HUDEP-2 (cell line): ENCODE measurements at regions not wholly inside any gene's neighbourhood (a gene's known extent, or its start where the extent isn't known, plus 50 kb on each side); places are given as distances from the start of the nearest gene placed in this dataset.
"Not testable (repeated sequence)": the region's sequence is repeated elsewhere in the genome, so short reads cannot be mapped to it uniquely, and the experiment has no call there.

ENCODE experiments used
- DNase-seq, 76 experiments: peaks; one replicate each; lab custom pipeline; 2025; ENCODE audit not compliant: unreplicated experiment in 76 of 76; lab: John Stamatoyannopoulos, UW

DNA sequence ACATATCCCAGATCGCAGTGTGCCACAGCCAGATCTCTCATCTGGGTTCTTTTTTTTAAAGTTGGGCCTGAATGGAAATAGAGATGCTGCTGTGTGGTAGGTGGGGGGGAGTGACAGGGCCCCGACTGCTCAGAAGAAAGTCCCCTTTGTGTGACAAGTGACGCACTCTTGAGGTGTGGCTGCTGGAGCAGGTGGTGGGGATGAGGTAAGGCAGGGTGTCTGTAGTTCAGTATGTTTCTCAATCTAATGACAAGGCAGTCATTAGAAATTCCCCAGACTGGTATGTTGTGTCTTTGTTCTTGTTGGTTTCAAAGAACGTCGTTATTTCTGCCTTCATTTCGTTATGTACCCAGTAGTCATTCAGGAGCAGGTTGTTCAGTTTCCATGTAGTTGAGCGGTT, 128.8 kb upstream of the TACR1 start:
- no peak for DNase-seq

DNA sequence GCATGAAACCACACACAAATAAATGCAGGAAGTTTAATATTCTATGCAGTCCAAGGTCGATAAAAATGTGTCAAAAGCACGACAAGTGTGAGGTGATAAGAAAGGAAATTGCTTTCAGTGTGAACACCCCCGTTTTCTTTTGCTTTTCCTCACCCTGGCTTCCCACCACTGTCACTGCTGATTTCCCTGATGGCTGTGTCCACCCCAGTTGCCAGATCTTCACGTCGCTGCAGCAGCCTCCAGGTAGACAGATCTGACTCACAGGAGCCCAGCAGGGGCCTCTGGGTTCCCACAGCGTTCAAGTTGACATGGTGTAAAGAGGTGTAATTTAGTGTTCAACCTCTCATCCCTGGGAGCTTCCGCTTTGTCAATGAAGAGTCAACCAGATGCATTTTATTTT, 128.0 kb upstream of the TACR1 start:
- DNase-seq: no peak

DNA sequence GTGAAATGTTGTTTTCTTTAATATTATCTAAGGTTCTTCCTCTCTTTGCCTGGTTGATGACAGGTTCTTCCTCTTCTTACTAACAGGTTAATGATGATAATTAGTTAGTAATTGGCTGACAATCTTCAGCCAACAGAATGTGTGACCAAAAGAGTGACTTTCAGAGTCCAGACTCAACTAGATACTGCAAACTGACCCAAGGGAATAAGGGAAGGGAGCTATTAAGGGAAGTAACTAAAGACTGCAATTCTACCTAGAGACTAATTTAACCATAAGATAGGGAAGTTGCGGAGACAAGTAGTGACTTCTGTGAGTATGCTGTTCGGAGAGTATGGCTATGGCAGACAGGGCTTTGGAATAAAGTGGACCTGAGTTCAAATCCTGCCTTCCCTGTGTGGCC, 127.3 kb upstream of the TACR1 start:
- no peak for DNase-seq

GRCh38 chr2:75325594-75325993, 126.3 kb upstream of the TACR1 start:
- DNase-seq: no peak

GRCh38 chr2:75324861-75325284, 125.6 kb upstream of the TACR1 start:
- DNase-seq: no peak

GRCh38 chr2:75324141-75324540, 124.8 kb upstream of the TACR1 start:
- no peak for DNase-seq

GRCh38 chr2:75321599-75321922, 122.2 kb upstream of the TACR1 start:
- no peak for DNase-seq

DNA sequence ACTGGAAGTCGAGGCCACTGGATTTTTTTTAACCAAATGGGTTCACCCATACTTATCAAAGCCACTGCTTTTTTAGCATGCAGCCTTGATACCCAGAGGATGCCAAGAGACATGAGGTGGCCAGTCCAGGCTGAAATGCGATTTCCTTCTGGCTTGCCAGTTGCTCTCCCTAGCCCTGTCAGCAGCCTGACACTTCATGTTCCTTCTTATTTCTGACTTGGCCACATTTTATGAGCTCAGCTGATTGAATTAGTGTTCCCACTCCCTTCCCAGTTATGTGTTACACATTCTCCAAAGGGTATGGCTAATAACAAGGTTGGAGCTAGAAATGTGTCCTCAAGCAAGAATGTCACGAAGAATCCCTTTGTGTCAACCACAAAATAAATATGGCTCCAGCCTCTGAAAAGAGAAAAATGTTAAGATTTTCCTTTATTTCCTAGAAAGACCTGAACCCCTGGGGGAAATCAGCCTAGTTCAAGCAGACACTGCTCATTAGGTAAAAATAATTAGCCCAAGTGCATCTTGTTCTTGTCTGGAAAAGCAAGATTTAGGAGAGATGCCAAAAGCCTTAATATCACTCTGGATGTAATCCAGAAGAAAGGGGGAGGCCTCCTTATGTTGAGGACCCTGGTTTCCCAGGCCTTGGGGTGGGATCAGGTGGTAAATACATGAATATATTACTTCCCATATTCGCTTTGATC, 121.7 kb upstream of the TACR1 start:
- DNase-seq: no peak

DNA sequence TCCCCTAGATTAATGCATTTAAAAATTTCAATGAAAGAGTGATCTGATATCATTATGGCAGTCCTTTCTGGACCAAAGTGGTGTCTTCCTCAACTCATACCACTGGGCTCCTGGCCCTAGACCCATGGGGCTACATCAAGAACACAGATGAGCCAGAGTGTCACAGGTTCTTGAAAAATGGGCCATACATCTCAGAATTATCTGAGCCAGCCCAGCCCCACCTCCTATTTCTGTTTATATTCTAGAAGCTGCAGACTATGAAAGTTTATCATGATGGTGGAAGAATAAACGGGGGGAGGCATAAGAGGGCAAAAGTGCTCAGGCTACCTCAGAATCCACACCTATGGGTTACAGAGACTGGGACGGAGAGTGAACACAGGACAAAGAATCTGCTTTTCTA, 120.6 kb upstream of the TACR1 start:
- no peak for DNase-seq

DNA sequence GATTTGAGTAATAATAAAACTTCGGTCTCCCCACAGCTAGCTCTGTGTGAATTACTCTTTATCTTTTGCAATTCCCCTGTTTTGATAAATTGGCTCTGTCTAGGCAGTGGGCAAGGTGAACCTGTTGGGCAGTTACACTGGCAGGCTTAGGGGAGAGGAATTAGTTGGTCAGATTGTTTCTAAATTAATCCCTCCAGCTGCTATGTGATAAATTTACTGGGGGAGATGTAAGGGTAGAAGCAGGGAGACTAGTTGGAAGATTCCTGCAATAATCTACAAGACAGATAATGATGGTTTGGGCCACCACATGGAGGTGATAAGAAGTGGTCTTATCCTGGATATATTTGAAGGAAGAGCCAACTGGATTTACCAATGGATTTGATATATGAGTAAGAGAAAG, 118.5 kb upstream of the TACR1 start:
- DNase-seq: no peak

DNA sequence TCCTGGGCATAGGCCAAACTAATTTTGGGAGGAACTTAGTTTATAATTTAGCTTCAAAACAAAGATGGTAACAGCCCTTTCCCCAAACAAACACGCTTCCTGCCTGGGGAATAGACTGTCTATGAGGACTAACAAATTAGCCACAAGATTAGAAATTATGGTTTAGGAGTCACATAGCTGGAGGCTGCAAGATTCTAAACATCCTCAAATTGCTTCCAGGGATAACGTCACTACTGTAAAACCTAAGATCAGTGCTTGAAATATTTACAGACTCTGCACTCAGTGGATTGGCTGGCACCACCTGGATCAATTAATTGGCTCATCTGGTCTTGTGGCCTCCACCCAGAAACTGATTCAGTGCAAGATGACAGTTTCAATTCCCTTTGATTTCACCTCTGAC, 118.0 kb upstream of the TACR1 start:
- no peak for DNase-seq

DNA sequence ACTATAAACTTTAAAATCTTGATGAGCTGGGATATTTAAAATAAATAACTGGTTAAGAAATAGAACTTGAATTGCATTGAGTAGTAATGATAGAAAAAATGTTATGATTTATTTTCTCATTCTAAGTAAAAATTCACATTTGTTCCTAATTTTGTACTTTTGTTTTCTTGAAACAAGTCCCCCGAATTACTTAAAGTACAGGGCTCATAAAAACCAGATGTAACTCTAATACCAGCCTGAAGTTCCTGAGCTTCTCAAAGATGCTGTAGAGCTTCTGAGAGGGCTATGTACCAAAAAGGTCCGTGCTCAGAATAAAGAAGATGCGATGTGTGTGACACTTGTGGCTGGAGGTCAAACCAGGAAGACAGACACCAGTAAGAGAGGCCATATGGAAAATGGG, 116.1 kb upstream of the TACR1 start:
- DNase-seq: no peak

- DNase-seq: peak in 54 of 76 experiments; percentile 4 to 73 (median 36)
Measured at GRCh38 chr2:75311993-75312392, 112.7 kb upstream of the TACR1 start.

- no peak for DNase-seq
Measured at GRCh38 chr2:75311521-75311920, 112.2 kb upstream of the TACR1 start.

- peak in 58 of 76 experiments; percentile 4 to 84 (median 41) for DNase-seq
Measured at GRCh38 chr2:75310876-75311275, 111.6 kb upstream of the TACR1 start.

DNA sequence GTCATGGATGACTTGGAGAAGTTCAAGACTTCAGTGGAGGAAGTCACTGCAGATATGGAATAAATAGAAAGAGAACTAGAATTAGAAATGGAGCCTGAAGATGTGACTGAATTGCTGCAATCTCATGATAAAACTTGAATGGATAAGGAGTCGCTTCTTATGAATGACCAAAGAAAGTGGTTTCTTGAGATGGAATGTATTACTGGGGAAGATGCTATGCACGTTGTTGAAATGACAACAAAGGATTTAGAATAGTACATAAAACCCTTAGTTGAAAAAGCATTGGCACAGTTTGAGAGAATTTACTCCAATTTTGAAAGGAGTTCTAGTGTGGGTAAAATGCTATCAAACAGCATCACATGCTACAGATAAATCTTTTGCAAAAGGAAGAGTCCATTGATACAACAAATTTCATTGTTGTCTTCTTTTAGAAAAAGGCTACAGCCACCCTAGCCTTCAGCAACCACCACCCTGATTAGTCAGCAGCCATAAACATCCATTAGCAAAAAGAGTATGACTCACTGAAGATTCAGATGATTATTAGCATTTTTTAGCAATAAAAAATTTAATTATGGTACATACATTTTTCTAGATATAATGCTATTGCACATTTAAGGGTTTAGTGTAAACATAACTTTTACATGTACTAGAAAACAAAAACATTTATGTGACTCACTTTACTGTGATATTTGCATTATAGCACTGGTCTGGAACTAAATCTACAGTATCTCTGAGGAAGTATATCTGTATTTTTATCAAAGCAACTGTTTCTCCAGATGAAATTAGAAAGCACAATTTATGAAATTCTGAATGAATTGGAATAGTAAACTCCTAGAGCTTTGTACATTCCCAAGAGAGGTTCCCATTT, 110.5 kb upstream of the TACR1 start:
- peak in 3 of 76 experiments; percentile 4 to 43 (median 31) for DNase-seq

GRCh38 chr2:75303227-75303626, 103.9 kb upstream of the TACR1 start:
- no peak for DNase-seq

DNA sequence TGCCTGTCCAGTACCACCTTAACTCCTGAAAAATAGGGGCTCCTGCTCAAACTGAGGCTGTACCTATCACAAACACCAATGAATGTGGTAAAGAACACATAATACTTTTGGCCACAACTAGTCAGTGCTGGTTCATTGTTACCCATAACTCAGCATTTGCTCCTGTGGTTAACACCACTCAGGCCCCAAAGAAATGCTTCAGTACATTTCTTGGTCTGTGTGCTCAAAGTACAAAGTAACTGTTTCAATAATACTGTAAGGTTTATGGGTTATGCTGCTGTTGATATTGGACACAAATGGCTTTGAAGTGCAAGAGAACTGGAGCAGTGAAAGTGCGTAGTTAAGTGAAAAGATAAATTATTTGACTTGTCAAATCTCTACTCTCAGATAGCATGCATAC, 95.0 kb upstream of the TACR1 start:
- DNase-seq: no peak

GRCh38 chr2:75292826-75293225, 93.5 kb upstream of the TACR1 start:
- DNase-seq: peak in 6 of 76 experiments; percentile 2 to 41 (median 8)

- DNase-seq: no peak
Measured at GRCh38 chr2:75290600-75291150, 91.4 kb upstream of the TACR1 start.

GRCh38 chr2:75289771-75290170, 90.5 kb upstream of the TACR1 start:
- DNase-seq: no peak

GRCh38 chr2:75289178-75289577, 89.9 kb upstream of the TACR1 start:
- not testable (repeated sequence) for DNase-seq
